Astrocyte (in vitro differentiated cells and primary cell): ENCODE measurements at regions not wholly inside any gene's neighbourhood (a gene's known extent, or its start where the extent isn't known, plus 50 kb on each side); places are given as distances from the start of the nearest gene placed in this dataset.

Experiments
- EZH2 ChIP-seq: IDR thresholded peaks from 2 replicates; pipeline ENCODE4 v1.6.1; 2012; ENCODE audit warnings: mild to moderate bottlenecking, low read length, inconsistent platforms; ENCODE audit not compliant: insufficient read depth
- TF ChIP-seq, protein P1 (sequence below): IDR thresholded peaks from 2 replicates; pipeline ENCODE4 v1.5.1; 2011; ENCODE audit warnings: low read depth, mild to moderate bottlenecking, inconsistent platforms, low read length, moderate library complexity; ENCODE audit not compliant: insufficient read depth

DNA sequence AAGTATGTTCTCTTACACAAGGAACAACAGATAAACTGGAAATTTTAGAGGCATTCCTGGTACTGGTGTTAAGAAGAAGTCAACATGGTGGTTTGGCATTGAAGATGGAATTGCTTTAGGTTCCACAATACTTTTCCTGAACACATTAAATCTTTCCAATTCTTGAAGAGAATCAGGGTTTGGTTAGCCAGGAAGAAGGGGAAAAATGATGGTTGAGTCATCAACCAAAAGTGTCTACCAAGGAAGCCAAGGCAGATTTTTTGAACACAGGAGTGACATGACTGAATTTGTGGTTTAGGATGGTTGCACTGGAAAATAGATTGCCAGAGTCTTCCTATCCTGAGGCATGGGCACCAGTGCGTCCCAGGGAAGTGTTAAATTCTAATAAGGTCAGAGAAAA lies 433.4 kb downstream of the TMEM38B start:
- TF ChIP-seq, protein P1, sequence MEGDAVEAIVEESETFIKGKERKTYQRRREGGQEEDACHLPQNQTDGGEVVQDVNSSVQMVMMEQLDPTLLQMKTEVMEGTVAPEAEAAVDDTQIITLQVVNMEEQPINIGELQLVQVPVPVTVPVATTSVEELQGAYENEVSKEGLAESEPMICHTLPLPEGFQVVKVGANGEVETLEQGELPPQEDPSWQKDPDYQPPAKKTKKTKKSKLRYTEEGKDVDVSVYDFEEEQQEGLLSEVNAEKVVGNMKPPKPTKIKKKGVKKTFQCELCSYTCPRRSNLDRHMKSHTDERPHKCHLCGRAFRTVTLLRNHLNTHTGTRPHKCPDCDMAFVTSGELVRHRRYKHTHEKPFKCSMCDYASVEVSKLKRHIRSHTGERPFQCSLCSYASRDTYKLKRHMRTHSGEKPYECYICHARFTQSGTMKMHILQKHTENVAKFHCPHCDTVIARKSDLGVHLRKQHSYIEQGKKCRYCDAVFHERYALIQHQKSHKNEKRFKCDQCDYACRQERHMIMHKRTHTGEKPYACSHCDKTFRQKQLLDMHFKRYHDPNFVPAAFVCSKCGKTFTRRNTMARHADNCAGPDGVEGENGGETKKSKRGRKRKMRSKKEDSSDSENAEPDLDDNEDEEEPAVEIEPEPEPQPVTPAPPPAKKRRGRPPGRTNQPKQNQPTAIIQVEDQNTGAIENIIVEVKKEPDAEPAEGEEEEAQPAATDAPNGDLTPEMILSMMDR, result no peak
- no peak for TF ChIP-seq EZH2
